Lower leg skin (tissue), 3 donors: ENCODE measurements at regions not wholly inside any gene's neighbourhood (a gene's known extent, or its start where the extent isn't known, plus 50 kb on each side); places are given as distances from the start of the nearest gene placed in this dataset.

Experiments used
- CTCF ChIP-seq, 3 donors: fragments of 450-650 bp; IDR thresholded peaks; one replicate each; pipeline ENCODE4 v1.5.1; 2016; ENCODE audit warnings: antibody characterized with exemption in 3 of 3, mild to moderate bottlenecking in 3 of 3, moderate library complexity in 2 of 3
- POLR2A ChIP-seq, 2 donors: fragments of 450-650 bp; IDR thresholded peaks; one replicate each; pipeline ENCODE4 v1.6.1; 2016 to 2017; ENCODE audit warnings: antibody characterized with exemption in 2 of 2, mild to moderate bottlenecking in 1 of 2, moderate library complexity in 1 of 2

- no peak for TF ChIP-seq CTCF (IDR thresholded peaks at IDR 0.05)
- TF ChIP-seq POLR2A (IDR thresholded peaks at IDR 0.05), result no peak
Observed at GRCh38 chr6:44649365-44650025, 262.0 kb downstream of the CDC5L start.
